ENCODE measurements at regions not wholly inside any gene's neighbourhood (a gene's known extent, or its start where the extent isn't known, plus 50 kb on each side); places are given as distances from the start of the nearest gene placed in this dataset.

DNA sequence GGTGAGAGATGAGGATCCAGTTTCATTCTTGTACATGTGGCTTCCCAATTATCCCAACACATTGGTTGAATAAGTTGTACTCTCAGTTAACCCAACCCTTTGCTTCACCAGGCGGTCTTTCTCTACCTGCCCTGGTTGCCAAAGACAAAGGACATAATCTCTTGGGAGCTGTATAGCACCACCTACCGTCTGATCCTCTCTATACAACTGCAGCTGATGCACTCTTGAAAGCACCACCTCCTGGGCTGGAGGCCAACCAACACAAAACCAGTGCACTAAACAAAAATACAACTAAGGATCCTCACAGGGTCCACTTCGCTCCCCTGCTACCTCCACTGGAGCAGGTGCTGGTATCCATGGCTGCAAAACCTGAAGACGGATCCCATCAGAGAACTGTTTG, 473.6 kb upstream of the NRXN1 start:
- H2BK5ac ChIP-seq (ENCODE audit: low read depth, low read length, poor library complexity) = no peak overlapping the region
- no peak overlapping the region for H4K12ac ChIP-seq (ENCODE audit: low read depth, low read length)
- H4K91ac ChIP-seq (ENCODE audit: low read depth, low read length) = no peak overlapping the region
- H3K4me3 ChIP-seq (ENCODE audit: low read depth, low read length) = no peak overlapping the region
- no peak overlapping the region for H2AK5ac ChIP-seq (ENCODE audit: low read length)
- H3K79me1 ChIP-seq (ENCODE audit: low read length) = no peaks in the 10 kb centered on the region
- WGBS (ENCODE audit: extremely low coverage, insufficient coverage, insufficient read length) = no CpG with 5 or more reads among the region's 4 CpGs
- H3K4me2 ChIP-seq (ENCODE audit: low read length) = no peak overlapping the region
- H3K4me1 ChIP-seq (ENCODE audit: control insufficient read depth in 1 of 2, insufficient read depth in 2 of 2, low read length in 2 of 2) = no peaks in the 10 kb centered on the region
- H2BK120ac ChIP-seq (ENCODE audit: insufficient read depth, low read length, poor library complexity) = no peak overlapping the region
- H3K27me3 ChIP-seq (ENCODE audit: insufficient read depth, low read length) = no peaks in the 10 kb centered on the region
- H3K79me2 ChIP-seq (ENCODE audit: control insufficient read depth, insufficient read depth, low read length, poor library complexity) = no peaks in the 10 kb centered on the region
- no peak for DNase-seq
- no peak overlapping the region for H4K8ac ChIP-seq (ENCODE audit: low read depth, low read length)
- no peak overlapping the region for H2BK12ac ChIP-seq (ENCODE audit: low read length)
- H3K23ac ChIP-seq (ENCODE audit: low read length) = no peak overlapping the region
- no peak overlapping the region for H3K18ac ChIP-seq (ENCODE audit: low read length)
- no peak overlapping the region for H3K14ac ChIP-seq (ENCODE audit: low read length)
- H3K9me3 ChIP-seq (ENCODE audit: insufficient read depth, low read depth, low read length) = peaks cover 2% of the 10 kb centered on the region
- no peak overlapping the region for H2AFZ ChIP-seq (ENCODE audit: insufficient read depth, low read length, poor library complexity)
- no peak overlapping the region for H3K27ac ChIP-seq (ENCODE audit: low read depth, low read length)
- no peaks in the 10 kb centered on the region for H3K36me3 ChIP-seq (ENCODE audit: control insufficient read depth in 1 of 2, insufficient read depth in 2 of 2, low read length in 2 of 2)
- no peak overlapping the region for H3K4ac ChIP-seq (ENCODE audit: low read depth, low read length)
- no peak overlapping the region for H3K9ac ChIP-seq (ENCODE audit: low read length)

DNA sequence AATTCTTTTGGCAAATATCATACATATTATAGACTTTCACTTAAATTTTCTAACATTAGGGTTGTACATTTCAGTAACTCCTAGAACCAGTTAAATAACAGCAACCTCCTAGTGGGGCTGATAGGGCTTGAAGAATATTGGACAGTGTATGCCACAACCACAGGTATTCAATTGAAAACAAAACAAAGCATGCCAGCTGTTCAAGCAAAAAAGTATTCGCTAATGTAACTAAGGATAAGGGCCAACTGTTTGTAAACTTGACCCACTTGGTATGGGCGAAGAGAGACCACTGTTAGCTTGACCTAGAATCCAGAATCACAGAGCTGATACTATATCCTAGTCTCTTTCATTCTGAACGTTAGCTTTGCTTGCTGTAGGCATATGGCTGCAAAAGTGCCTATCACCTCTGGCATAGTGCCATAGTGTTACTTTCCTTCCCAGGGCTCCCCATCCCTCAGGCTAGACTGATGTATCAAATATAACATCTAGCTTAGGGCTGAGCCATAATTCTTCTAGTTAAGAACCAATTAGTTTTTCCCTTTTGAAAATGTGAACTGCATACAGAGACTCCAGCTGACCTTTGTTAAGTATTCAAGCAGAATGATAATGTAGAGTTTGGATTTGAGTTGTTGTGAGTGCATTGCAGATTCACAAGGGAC, 458.8 kb upstream of the NRXN1 start:
- no peak overlapping the region for H2AK5ac ChIP-seq (ENCODE audit: low read length)
- no peaks in the 10 kb centered on the region for H3K4me1 ChIP-seq (ENCODE audit: control insufficient read depth in 1 of 2, insufficient read depth in 2 of 2, low read length in 2 of 2)
- H2BK12ac ChIP-seq (ENCODE audit: low read length) = no peak overlapping the region
- H3K27ac ChIP-seq (ENCODE audit: low read depth, low read length) = no peak overlapping the region
- H3K4me2 ChIP-seq (ENCODE audit: low read length) = no peak overlapping the region
- H2BK120ac ChIP-seq (ENCODE audit: insufficient read depth, low read length, poor library complexity) = no peak overlapping the region
- DNase-seq = no peak
- no peak overlapping the region for H4K8ac ChIP-seq (ENCODE audit: low read depth, low read length)
- no peak overlapping the region for H2AFZ ChIP-seq (ENCODE audit: insufficient read depth, low read length, poor library complexity)
- no peak overlapping the region for H3K9ac ChIP-seq (ENCODE audit: low read length)
- no peaks in the 10 kb centered on the region for H3K36me3 ChIP-seq (ENCODE audit: control insufficient read depth in 1 of 2, insufficient read depth in 2 of 2, low read length in 2 of 2)
- no peak overlapping the region for H2BK5ac ChIP-seq (ENCODE audit: low read depth, low read length, poor library complexity)
- no peak overlapping the region for H3K23ac ChIP-seq (ENCODE audit: low read length)
- no peak overlapping the region for H3K14ac ChIP-seq (ENCODE audit: low read length)
- H3K79me1 ChIP-seq (ENCODE audit: low read length) = no peaks in the 10 kb centered on the region
- WGBS (ENCODE audit: extremely low coverage, insufficient coverage, insufficient read length) = no CpG with 5 or more reads among the region's 3 CpGs
- no peak overlapping the region for H3K4ac ChIP-seq (ENCODE audit: low read depth, low read length)
- no peak overlapping the region for H4K91ac ChIP-seq (ENCODE audit: low read depth, low read length)
- no peak overlapping the region for H3K4me3 ChIP-seq (ENCODE audit: low read depth, low read length)
- H3K18ac ChIP-seq (ENCODE audit: low read length) = no peak overlapping the region
- no peaks in the 10 kb centered on the region for H3K27me3 ChIP-seq (ENCODE audit: insufficient read depth, low read length)
- H3K79me2 ChIP-seq (ENCODE audit: control insufficient read depth, insufficient read depth, low read length, poor library complexity) = no peaks in the 10 kb centered on the region
- no peak overlapping the region for H4K12ac ChIP-seq (ENCODE audit: low read depth, low read length)
- H3K9me3 ChIP-seq (ENCODE audit: insufficient read depth, low read depth, low read length) = no peaks in the 10 kb centered on the region

GRCh38 chr2:51484605-51485004, 452.7 kb upstream of the NRXN1 start:
- no peak overlapping the region for H3K27ac ChIP-seq (ENCODE audit: low read depth, low read length)
- H3K9me3 ChIP-seq (ENCODE audit: insufficient read depth, low read depth, low read length) = no peaks in the 10 kb centered on the region
- WGBS (ENCODE audit: extremely low coverage, insufficient coverage, insufficient read length) = no CpG with 5 or more reads among the region's 2 CpGs
- no peak overlapping the region for H3K4ac ChIP-seq (ENCODE audit: low read depth, low read length)
- H3K4me1 ChIP-seq (ENCODE audit: control insufficient read depth in 1 of 2, insufficient read depth in 2 of 2, low read length in 2 of 2) = no peaks in the 10 kb centered on the region
- H3K79me2 ChIP-seq (ENCODE audit: control insufficient read depth, insufficient read depth, low read length, poor library complexity) = no peaks in the 10 kb centered on the region
- H3K79me1 ChIP-seq (ENCODE audit: low read length) = no peaks in the 10 kb centered on the region
- no peak overlapping the region for H2AK5ac ChIP-seq (ENCODE audit: low read length)
- no peaks in the 10 kb centered on the region for H3K27me3 ChIP-seq (ENCODE audit: insufficient read depth, low read length)
- DNase-seq = no peak
- H3K18ac ChIP-seq (ENCODE audit: low read length) = no peak overlapping the region
- no peak overlapping the region for H4K8ac ChIP-seq (ENCODE audit: low read depth, low read length)
- no peak overlapping the region for H2BK120ac ChIP-seq (ENCODE audit: insufficient read depth, low read length, poor library complexity)
- no peak overlapping the region for H3K4me3 ChIP-seq (ENCODE audit: low read depth, low read length)
- no peak overlapping the region for H2BK5ac ChIP-seq (ENCODE audit: low read depth, low read length, poor library complexity)
- H3K23ac ChIP-seq (ENCODE audit: low read length) = no peak overlapping the region
- no peak overlapping the region for H3K9ac ChIP-seq (ENCODE audit: low read length)
- H2BK12ac ChIP-seq (ENCODE audit: low read length) = no peak overlapping the region
- no peak overlapping the region for H3K4me2 ChIP-seq (ENCODE audit: low read length)
- no peaks in the 10 kb centered on the region for H3K36me3 ChIP-seq (ENCODE audit: control insufficient read depth in 1 of 2, insufficient read depth in 2 of 2, low read length in 2 of 2)
- H3K14ac ChIP-seq (ENCODE audit: low read length) = no peak overlapping the region
- H4K91ac ChIP-seq (ENCODE audit: low read depth, low read length) = no peak overlapping the region
- no peak overlapping the region for H4K12ac ChIP-seq (ENCODE audit: low read depth, low read length)
- no peak overlapping the region for H2AFZ ChIP-seq (ENCODE audit: insufficient read depth, low read length, poor library complexity)

- H2AK5ac ChIP-seq (ENCODE audit: low read length) = no peak overlapping the region
- H3K36me3 ChIP-seq (ENCODE audit: control insufficient read depth in 1 of 2, insufficient read depth in 2 of 2, low read length in 2 of 2) = no peaks in the 10 kb centered on the region
- H3K4me1 ChIP-seq (ENCODE audit: control insufficient read depth in 1 of 2, insufficient read depth in 2 of 2, low read length in 2 of 2) = no peaks in the 10 kb centered on the region
- no peak overlapping the region for H2BK12ac ChIP-seq (ENCODE audit: low read length)
- H3K79me1 ChIP-seq (ENCODE audit: low read length) = no peaks in the 10 kb centered on the region
- H3K9me3 ChIP-seq (ENCODE audit: insufficient read depth, low read depth, low read length) = no peaks in the 10 kb centered on the region
- no peak overlapping the region for H2BK120ac ChIP-seq (ENCODE audit: insufficient read depth, low read length, poor library complexity)
- DNase-seq = no peak
- no CpG with 5 or more reads among the region's 1 CpG for WGBS (ENCODE audit: extremely low coverage, insufficient coverage, insufficient read length)
- H4K12ac ChIP-seq (ENCODE audit: low read depth, low read length) = no peak overlapping the region
- no peak overlapping the region for H2BK5ac ChIP-seq (ENCODE audit: low read depth, low read length, poor library complexity)
- H4K8ac ChIP-seq (ENCODE audit: low read depth, low read length) = no peak overlapping the region
- no peak overlapping the region for H3K4me2 ChIP-seq (ENCODE audit: low read length)
- H3K27ac ChIP-seq (ENCODE audit: low read depth, low read length) = no peak overlapping the region
- H3K79me2 ChIP-seq (ENCODE audit: control insufficient read depth, insufficient read depth, low read length, poor library complexity) = no peaks in the 10 kb centered on the region
- no peak overlapping the region for H3K9ac ChIP-seq (ENCODE audit: low read length)
- no peaks in the 10 kb centered on the region for H3K27me3 ChIP-seq (ENCODE audit: insufficient read depth, low read length)
- H2AFZ ChIP-seq (ENCODE audit: insufficient read depth, low read length, poor library complexity) = no peak overlapping the region
- no peak overlapping the region for H3K4ac ChIP-seq (ENCODE audit: low read depth, low read length)
- no peak overlapping the region for H3K23ac ChIP-seq (ENCODE audit: low read length)
- H3K18ac ChIP-seq (ENCODE audit: low read length) = no peak overlapping the region
- no peak overlapping the region for H4K91ac ChIP-seq (ENCODE audit: low read depth, low read length)
- no peak overlapping the region for H3K14ac ChIP-seq (ENCODE audit: low read length)
- H3K4me3 ChIP-seq (ENCODE audit: low read depth, low read length) = no peak overlapping the region
Measured at GRCh38 chr2:51483720-51484119, 451.8 kb upstream of the NRXN1 start.

Data from trophoblast cell (in vitro differentiated cells and primary cell).